Stimulated activated naive CD8-positive, alpha-beta T cell treated with anti-CD3 and anti-CD28 coated beads, Interleukin-15, Interleukin-2, amounts not matched to agents 100 U/mL and 50 U/mL, for 24 hours (primary cell): ENCODE measurements at regions not wholly inside any gene's neighbourhood (a gene's known extent, or its start where the extent isn't known, plus 50 kb on each side); places are given as distances from the start of the nearest gene placed in this dataset.
A peak's percentile ranks its signal among the peaks of the same experiment; 100 is the strongest.

Experiments used
- ATAC-seq: fragments of 150-1000 bp; cut with Tn5 transposase; one replicate; pipeline ENCODE4 v1.10.0; 2021
- DNase-seq: peaks from one replicate; pipeline ENCODE4 v3.0.0; 2021

- no peak for ATAC-seq
Observed at GRCh38 chr5:61263561-61264272, 68.3 kb upstream of the ZSWIM6 start.

GRCh38 chr5:61264273-61264661 is 67.8 kb upstream of the ZSWIM6 start:
- DNase-seq (no peak), ATAC-seq (no peak)

More at GRCh38 chr5:61263561-61264272, 68.3 kb upstream of the ZSWIM6 start:
- DNase-seq: no peak

DNA sequence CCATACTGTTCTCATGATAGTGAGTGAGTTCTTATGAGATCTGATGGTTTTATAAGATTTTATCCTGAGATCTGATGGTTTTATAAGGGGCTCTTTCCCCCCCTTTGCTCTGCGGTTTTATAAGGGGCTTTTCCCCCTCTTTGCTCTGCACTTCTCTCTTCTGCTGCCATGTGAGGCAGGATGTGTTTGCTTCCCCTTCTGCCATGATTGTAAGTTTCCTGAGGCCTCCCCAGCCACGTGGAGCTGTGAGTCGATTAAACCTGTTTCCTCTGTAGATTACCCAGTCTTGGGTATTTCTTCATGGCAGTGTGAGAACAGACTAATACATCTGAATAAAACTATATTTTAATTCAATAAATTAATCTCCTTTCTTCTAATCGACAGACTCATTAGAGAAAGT is 64.9 kb upstream of the ZSWIM6 start:
- no peak for DNase-seq
- no peak for ATAC-seq

DNA sequence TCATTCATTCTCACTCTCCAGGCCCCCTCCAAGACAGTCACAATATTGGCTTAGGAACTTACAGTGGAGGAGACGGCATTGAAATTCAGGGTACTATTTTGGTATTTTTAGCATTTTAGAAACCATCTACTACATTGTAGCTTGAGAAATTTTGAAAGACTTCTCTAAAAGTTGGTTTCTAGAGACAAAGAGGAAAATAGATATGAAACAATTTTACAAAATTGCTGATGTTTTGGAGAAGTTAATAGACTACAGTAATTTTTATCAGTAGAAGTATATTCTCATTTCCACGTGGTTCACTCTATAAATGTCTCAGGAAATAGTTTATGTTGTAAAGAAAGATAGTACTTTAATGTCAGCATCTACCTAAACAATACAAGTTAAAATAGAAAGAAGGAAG is 63.2 kb upstream of the ZSWIM6 start:
- no peak for ATAC-seq
- no peak for DNase-seq

DNA sequence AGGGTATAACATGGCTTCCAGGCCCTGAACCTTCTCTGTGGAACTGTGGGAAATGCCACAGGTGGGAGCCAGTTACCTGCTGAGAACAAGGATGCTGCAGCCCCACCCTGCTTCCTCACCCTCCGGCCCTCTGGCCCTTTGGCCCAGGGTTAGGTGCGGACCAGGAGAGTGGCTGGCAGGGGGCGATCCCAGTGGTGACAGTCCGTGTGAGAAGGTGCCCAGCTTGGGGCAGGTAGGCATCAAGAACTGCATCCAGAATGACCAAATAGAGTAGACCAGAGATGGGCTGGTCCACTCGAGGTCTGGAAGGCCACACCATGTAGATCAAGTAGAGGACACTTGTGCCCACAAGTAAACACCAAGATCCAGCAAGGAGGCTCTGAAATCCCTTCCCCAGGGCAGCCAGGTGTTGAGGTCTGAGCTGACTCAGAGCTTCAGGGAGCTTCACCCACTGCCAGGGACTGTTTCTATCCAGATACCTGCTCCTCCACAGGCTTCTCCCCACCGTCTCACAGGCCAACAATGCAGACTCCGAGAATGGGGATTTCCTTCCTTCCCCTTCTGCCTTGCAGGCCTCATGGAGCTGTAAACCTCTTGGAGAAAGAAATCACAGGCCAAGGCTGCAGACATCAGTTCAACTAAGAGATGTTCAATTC is 61.4 kb upstream of the ZSWIM6 start:
- ATAC-seq (no peak), DNase-seq (no peak)

DNA sequence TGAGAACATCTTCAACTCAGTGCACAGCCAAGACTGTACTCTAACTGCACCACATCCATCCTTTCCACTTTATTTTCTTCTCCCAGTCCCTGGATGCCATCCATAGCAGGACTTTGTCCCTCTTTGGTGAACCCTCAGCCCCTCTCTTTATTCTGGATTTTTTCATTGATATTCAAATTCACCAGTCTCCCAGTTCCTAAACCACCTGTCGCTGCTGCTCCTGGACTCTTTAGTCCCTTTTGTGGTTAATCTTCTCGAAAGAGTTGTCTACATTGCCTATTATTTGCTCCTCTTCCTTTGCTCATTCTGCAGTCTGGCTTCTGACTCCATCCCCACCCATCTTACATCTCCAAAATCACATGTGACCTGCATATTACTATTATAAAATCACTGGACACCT is 59.4 kb upstream of the ZSWIM6 start:
- ATAC-seq: no peak

DNA sequence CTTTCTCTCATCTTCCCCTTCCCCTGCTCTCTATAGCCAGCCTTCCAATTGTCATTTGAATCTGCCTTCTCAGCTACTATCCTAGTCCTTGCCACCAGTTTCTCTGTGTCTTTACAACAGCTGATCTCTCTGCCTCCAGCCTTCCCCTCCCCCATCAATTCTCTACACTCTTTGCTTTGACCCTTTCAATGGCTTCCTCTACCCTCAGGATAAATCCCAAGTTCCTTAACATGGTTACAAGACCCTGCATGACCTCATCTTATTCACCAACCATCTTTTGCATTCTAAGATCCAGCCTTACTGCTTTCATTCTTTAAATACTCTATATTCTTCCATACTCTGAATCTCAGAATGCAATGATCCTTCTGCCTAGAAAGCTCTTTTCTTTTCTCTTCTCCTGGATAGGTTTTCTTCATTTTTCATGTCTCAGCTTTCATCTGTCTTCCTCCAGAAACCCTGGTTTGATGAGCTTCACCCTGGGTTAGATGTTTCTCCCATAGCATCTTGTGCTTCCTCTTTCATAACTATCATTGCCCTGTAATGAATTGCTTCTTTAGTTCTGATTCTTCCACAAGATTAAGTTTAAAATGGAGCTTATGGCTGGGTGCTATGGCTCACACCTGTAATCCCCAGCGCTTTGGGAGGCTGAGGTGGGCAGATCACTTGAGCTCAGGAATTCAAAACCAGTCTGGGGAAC is 58.6 kb upstream of the ZSWIM6 start:
- no peak for ATAC-seq
- no peak for DNase-seq

More for the DNA sequence above, 59.4 kb upstream of the ZSWIM6 start:
- no peak for DNase-seq

GRCh38 chr5:61274511-61274911 is 57.5 kb upstream of the ZSWIM6 start:
- no peak for ATAC-seq
- no peak for DNase-seq

DNA sequence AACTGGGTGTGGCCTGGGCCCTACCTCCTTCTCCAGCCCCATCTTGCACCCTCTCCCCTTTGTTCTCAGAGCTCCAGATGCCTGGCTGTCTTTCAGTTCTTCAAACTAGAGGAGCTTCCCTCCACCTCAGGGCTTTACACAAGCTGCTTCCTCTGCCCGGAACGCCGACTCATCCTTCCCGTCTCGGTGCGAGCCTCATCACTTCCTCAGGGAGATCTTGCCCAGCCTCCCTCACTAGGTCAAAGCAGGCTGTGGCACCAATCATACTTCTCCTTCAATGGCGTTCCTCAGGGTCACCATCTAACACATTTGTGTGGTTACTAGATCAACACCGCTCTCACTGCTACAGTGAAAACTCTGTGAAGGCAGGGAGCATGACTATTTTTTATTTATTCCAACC is 56.2 kb upstream of the ZSWIM6 start:
- DNase-seq (peak; percentile 35), ATAC-seq (peak; percentile 49)

- peak; percentile 34 for ATAC-seq
- DNase-seq: no peak
Observed at GRCh38 chr5:61277190-61277589, 54.9 kb upstream of the ZSWIM6 start.

DNA sequence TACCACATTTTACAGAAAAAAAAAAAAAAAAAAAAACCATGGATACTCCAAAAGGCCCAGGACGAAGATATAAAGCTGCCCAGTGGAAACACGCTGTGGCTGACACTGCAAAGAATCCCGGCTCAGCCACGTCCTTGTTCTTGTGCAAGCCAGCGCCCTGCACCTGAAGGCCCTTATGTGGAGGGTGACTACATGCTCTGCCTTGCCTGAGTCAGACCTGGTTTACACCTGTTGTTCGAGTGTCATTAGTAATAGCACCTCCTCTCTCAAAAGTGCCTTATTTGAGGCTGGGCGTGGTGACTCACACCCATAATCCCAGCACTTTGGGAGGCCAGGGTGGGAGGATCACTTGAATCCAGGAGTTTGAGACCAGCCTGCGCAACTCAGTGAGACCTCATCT is 54.3 kb upstream of the ZSWIM6 start:
- DNase-seq: no peak
- no peak for ATAC-seq

GRCh38 chr5:61279725-61280124 is 52.3 kb upstream of the ZSWIM6 start:
- DNase-seq (no peak), ATAC-seq (no peak)

DNA sequence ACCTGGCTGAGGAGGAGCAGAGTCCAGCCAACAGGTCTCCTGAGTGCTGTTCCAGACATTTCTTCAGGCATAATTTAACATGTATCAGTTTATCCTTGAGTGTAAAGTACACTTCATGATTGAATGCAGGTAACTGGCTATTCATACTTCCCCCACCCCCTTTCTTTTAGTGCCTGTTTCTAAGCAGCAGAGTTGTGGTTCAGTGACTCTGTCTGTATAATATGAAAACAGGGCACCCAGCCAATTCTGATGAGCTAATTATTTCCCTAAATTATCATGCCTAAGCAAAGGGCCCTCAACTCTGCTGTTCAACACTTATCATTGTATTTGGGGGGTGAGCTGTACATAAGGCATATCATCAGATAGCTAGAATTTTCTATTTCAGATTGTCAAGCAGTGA is 51.9 kb upstream of the ZSWIM6 start:
- DNase-seq: no peak
- ATAC-seq: peak; percentile 44

DNA sequence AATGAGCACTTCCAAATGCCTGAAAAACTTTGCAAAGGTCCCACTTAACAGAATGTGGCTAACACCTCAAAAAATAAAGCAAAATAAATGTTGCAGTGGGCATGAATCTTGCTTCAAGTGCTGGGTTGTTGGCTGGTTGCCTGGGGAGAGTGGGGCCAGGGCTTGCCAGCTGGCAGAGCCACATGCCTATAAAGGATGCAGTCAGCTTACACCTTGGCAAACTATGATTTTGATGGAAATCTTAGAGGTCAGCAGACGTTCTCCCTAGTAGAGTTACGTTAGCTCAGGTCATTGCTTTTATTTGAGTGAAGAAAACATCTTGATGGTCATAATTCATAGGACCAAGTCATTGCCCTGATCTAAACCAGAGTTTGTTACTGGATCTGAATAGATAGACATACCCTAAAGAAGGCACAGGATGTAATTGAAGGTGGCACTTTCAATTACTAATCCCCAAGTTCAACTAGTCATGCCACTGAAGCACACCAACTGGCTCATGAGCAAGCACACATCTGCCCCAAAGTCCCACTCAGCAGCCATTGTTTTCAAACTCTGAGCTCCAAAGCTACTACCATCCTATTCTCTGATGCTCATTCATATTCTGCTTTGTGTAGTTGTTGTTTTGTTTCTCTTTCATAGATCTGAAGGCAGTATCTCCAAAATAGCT is 51.2 kb upstream of the ZSWIM6 start:
- ATAC-seq (peak; percentile 24), DNase-seq (no peak)

GRCh38 chr5:61281686-61282085 is 50.4 kb upstream of the ZSWIM6 start:
- no peak for ATAC-seq
- no peak for DNase-seq
